ENCODE measurements at regions not wholly inside any gene's neighbourhood (a gene's known extent, or its start where the extent isn't known, plus 50 kb on each side); places are given as distances from the start of the nearest gene placed in this dataset.

DNA sequence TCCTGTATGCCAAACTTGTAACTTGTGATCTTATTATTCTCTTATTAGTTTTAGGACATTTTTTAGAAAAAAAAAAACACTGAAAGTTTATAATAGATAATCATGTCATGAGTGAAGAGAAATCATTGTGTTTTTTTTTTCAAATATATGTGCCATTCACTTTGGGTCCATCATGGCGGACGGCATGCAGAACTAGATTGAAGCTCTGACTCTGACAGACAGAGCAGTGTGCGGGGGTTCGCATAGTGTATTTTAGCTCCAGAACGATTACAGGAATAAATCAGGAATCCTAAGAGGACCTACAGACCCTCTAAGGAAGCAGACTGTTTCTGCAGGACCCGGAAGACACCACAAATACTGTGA, 484.4 kb upstream of the REG3G start:
- ATAC-seq (ENCODE audit: low read depth) (no peak), DNase-seq (ENCODE audit: low spot score) (no peak)
- H3K4me1 ChIP-seq (ENCODE audit: insufficient read depth, poor library complexity, severe bottlenecking): no peaks in the 10 kb centered on the region
- no peak for TF ChIP-seq CTCF (IDR thresholded peaks at IDR 0.05; ENCODE audit: poor library complexity, severe bottlenecking)
- no peaks in the 10 kb centered on the region for H3K36me3 ChIP-seq (ENCODE audit: low read depth)
- no peaks in the 10 kb centered on the region for H3K27me3 ChIP-seq (ENCODE audit: insufficient read depth, poor library complexity, severe bottlenecking)
- no peak overlapping the region for H3K4me3 ChIP-seq (ENCODE audit: severe bottlenecking)
- no peaks in the 10 kb centered on the region for H3K9me3 ChIP-seq (ENCODE audit: severe bottlenecking)
- no peak overlapping the region for H3K27ac ChIP-seq (ENCODE audit: poor library complexity, severe bottlenecking)

DNA sequence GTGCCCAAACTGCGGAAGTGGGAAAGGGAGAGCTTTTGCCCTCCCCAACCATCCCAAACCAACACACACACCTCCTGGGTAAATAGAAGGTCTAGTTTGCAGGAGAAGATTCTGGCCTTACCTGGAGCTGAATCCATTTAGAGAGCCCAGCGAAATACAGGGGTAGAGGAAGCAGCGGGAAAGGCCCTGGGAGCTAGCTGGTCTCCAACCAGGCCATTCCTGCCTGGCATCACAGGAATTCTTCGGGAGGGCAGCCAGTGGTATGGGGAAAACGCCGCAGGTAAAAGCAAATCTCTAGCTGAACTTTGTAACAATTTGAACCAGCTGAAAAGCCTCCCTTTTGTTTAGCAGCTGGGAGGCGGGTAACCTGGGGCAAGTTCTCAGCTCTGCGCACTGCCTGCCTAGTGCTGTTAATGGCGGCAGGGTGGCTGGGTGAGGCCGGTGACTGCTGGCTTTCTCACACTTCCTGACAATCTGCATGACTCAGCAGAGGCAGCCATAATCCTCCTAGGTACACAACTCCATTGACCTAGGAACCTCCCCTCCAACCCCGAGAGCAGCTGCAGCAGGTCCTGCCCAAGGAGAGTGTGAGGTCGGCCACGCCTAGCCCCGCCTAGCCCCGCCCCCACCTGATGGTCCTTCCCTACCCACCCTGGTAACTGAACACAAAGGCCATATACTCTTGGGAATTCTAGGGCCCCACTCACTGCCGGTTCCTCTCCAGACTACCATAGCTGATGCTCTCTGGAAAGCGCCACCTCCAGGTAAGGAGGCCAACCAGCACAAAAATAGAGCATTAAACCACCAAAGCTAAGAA, 483.8 kb upstream of the REG3G start:
- ATAC-seq (ENCODE audit: low read depth) (no peak), DNase-seq (ENCODE audit: low spot score) (no peak)
- TF ChIP-seq CTCF (IDR thresholded peaks at IDR 0.05; ENCODE audit: poor library complexity, severe bottlenecking): no peak
- Histone ChIP-seq H3K27ac (ENCODE audit: poor library complexity, severe bottlenecking) (no peak overlapping the region), H3K36me3 (ENCODE audit: low read depth) (no peaks in the 10 kb centered on the region), H3K4me1 (ENCODE audit: insufficient read depth, poor library complexity, severe bottlenecking) (no peaks in the 10 kb centered on the region), H3K9me3 (ENCODE audit: severe bottlenecking) (no peaks in the 10 kb centered on the region), H3K4me3 (ENCODE audit: severe bottlenecking) (no peak overlapping the region), H3K27me3 (ENCODE audit: insufficient read depth, poor library complexity, severe bottlenecking) (no peaks in the 10 kb centered on the region)

DNA sequence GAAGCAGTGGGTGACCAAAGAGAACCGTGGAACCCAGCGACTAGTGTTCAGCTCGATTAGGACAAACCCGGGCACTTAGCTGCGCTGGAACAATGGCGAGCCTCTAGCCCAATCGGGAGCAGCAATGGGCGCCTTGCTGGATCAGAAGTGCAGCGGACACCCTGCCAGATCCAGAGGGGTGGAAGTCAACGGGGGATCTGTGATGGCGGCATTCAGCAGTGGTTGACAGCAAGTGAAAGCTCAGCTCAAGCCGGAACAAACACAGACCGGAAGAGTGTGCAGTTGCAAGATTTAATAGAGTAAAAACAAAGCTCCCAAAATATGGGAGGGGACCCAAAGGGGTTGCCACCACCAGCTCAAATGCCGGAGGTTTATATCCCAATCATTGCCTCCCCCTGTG, 478.7 kb upstream of the REG3G start:
- ATAC-seq (ENCODE audit: low read depth) (no peak), DNase-seq (ENCODE audit: low spot score) (no peak)
- Histone ChIP-seq H3K4me3 (ENCODE audit: severe bottlenecking) (no peak overlapping the region), H3K9me3 (ENCODE audit: severe bottlenecking) (no peaks in the 10 kb centered on the region), H3K27ac (ENCODE audit: poor library complexity, severe bottlenecking) (no peak overlapping the region), H3K4me1 (ENCODE audit: insufficient read depth, poor library complexity, severe bottlenecking) (no peaks in the 10 kb centered on the region), H3K27me3 (ENCODE audit: insufficient read depth, poor library complexity, severe bottlenecking) (no peaks in the 10 kb centered on the region), H3K36me3 (ENCODE audit: low read depth) (no peaks in the 10 kb centered on the region)
- no peak for TF ChIP-seq CTCF (IDR thresholded peaks at IDR 0.05; ENCODE audit: poor library complexity, severe bottlenecking)

DNA sequence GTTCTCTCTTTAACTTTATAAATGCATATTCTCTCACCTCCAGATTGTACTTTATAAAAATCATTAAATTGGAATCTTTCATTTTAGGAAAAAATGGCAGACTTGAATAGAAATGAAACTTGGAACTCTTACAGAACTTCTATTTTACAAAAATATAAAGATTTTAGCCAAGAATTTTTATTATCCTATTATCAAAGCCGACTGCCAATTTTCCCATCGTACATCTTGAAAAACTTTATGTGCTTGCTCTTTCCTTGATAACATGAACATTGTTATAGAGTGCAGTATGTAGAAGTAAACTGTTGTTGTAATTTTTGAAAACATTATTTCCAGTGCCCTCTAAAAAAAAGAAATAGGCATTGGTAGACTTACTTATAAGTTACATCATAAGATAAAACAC, 475.7 kb upstream of the REG3G start:
- no peaks in the 10 kb centered on the region for H3K27me3 ChIP-seq (ENCODE audit: insufficient read depth, poor library complexity, severe bottlenecking)
- ATAC-seq (ENCODE audit: low read depth): no peak
- no peak overlapping the region for H3K27ac ChIP-seq (ENCODE audit: poor library complexity, severe bottlenecking)
- no peak for TF ChIP-seq CTCF (IDR thresholded peaks at IDR 0.05; ENCODE audit: poor library complexity, severe bottlenecking)
- no peak for DNase-seq (ENCODE audit: low spot score)
- H3K9me3 ChIP-seq (ENCODE audit: severe bottlenecking): no peaks in the 10 kb centered on the region
- H3K4me1 ChIP-seq (ENCODE audit: insufficient read depth, poor library complexity, severe bottlenecking): no peaks in the 10 kb centered on the region
- no peak overlapping the region for H3K4me3 ChIP-seq (ENCODE audit: severe bottlenecking)
- H3K36me3 ChIP-seq (ENCODE audit: low read depth): no peaks in the 10 kb centered on the region

DNA sequence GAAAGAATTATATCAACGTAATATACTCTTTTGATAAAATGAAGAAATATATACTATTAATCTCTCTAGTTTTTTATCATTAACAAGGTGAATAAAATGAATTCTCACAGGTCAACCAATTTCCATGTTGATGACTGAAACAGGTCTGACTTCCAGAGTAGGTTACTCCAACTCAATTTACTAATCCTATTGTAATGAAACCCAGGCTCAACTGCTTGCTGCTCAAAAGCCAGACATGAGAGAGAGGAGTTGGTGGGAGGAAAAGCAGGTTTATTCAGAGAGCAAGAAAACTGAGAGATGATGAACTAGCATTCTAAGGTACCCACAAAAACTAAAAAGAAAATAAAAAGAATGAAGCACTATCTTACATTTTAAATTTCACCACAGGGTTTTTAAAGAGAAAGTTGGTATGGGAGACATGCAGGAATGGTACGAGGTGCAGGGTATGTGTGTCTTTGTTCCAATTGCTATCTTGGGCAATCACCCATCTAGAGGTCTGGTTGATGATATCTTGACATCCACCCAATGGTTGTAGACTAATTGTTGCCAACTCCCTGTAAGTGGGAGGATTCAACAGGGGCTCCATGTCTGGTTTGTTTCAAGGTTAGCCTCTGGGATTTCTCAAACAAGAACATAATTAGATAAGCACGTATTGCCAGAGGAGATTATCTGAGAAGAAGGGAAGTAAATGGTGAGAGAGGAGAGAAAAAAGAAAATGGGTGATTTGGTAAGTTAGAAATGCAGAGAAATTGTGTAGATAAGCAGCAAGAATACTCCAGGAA, 471.4 kb upstream of the REG3G start:
- no peak for TF ChIP-seq CTCF (IDR thresholded peaks at IDR 0.05; ENCODE audit: poor library complexity, severe bottlenecking)
- ATAC-seq (ENCODE audit: low read depth) (no peak), DNase-seq (ENCODE audit: low spot score) (no peak)
- Histone ChIP-seq H3K36me3 (ENCODE audit: low read depth) (no peaks in the 10 kb centered on the region), H3K9me3 (ENCODE audit: severe bottlenecking) (no peaks in the 10 kb centered on the region), H3K4me1 (ENCODE audit: insufficient read depth, poor library complexity, severe bottlenecking) (no peaks in the 10 kb centered on the region), H3K27ac (ENCODE audit: poor library complexity, severe bottlenecking) (no peak overlapping the region), H3K27me3 (ENCODE audit: insufficient read depth, poor library complexity, severe bottlenecking) (no peaks in the 10 kb centered on the region), H3K4me3 (ENCODE audit: severe bottlenecking) (no peak overlapping the region)
